Activated naive CD4-positive, alpha-beta T cell treated with anti-CD3 and anti-CD28 coated beads, Interleukin-2, amount 10 ng/mL, durations not matched to agents 7 days and 5 days (primary cell): ENCODE measurements at regions not wholly inside any gene's neighbourhood (a gene's known extent, or its start where the extent isn't known, plus 50 kb on each side); places are given as distances from the start of the nearest gene placed in this dataset.
"Not testable (repeated sequence)": the region's sequence is repeated elsewhere in the genome, so short reads cannot be mapped to it uniquely, and the experiment has no call there.

Experiments used
- CTCF ChIA-PET: fragments of 350-600 bp; sonication (Branson Sonifier 250); formaldehyde crosslinking; loops from one replicate; lab custom pipeline; 2021; ENCODE audit warnings: antibody characterized with exemption; lab: Charles Lee
- DNase-seq: peaks from one replicate; pipeline ENCODE4 v3.0.0-alpha.2; 2020
- H3K27ac Mint-ChIP-seq: one replicate; pipeline ENCODE4 v1.8.0; 2021; ENCODE audit warnings: mild to moderate bottlenecking, moderate library complexity, mixed read lengths
- H3K27me3 Mint-ChIP-seq: one replicate; pipeline ENCODE4 v1.8.0; 2021; ENCODE audit warnings: mild to moderate bottlenecking, mixed read lengths
- H3K36me3 Mint-ChIP-seq: one replicate; pipeline ENCODE4 v1.8.0; 2021; ENCODE audit warnings: mixed read lengths
- H3K4me1 Mint-ChIP-seq: one replicate; pipeline ENCODE4 v1.8.0; 2021; ENCODE audit warnings: mixed read lengths
- H3K4me3 Mint-ChIP-seq: one replicate; pipeline ENCODE4 v1.8.0; 2021; ENCODE audit warnings: mild to moderate bottlenecking, moderate library complexity, mixed read lengths
- H3K9me3 Mint-ChIP-seq: one replicate; pipeline ENCODE4 v1.8.0; 2021; ENCODE audit warnings: mixed read lengths

DNA sequence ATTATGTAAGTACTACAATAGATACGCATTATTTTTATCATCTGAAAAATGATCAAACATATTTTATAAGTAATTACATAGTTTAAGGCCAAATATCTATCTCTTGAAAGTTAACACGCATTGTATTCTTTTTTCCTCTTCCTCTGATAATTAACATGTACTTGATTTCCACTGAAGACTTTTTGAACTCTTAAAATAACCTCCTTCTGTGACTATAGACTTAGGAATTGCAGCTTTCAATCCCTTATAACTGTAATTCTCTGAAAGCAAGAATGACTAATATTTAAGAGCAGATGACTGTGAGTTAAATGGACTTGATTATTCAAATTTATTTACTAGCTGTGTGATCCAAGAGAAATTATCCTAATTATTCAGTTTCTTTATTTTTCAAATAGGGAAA is 730.6 kb upstream of the NECTIN3 start:
- H3K9me3 Mint-ChIP-seq, result no peaks in the 10 kb centered on the region
- no peaks in the 10 kb centered on the region for H3K27me3 Mint-ChIP-seq
- H3K4me1 Mint-ChIP-seq, result no peaks in the 10 kb centered on the region
- CTCF ChIA-PET, result no interaction called here
- no peak for DNase-seq
- H3K4me3 Mint-ChIP-seq, result no peak overlapping the region
- H3K27ac Mint-ChIP-seq, result no peak overlapping the region
- H3K36me3 Mint-ChIP-seq, result no peaks in the 10 kb centered on the region

DNA sequence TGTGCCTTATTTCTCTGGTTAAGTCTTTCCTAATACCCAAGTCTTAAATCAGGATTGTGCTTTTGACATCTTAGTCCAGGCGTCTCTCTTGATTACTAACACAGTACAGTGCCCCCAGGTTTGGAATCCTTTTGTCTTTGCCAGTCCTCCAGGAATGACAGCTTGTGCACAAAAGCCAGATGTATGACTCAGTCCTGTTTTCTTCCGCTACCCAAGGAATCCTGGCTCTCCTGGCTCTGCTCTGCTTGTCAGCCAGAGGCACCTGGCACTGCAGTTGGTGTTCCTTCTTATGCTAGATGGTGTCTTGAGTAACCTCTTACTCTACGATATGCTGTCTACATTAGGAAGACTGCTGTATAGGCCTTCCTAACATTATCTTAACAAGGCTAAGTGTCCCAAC is 728.2 kb upstream of the NECTIN3 start:
- CTCF ChIA-PET, result no interaction called here
- no peak overlapping the region for H3K4me3 Mint-ChIP-seq
- H3K27me3 Mint-ChIP-seq, result no peaks in the 10 kb centered on the region
- H3K4me1 Mint-ChIP-seq, result no peaks in the 10 kb centered on the region
- no peaks in the 10 kb centered on the region for H3K36me3 Mint-ChIP-seq
- H3K9me3 Mint-ChIP-seq, result no peaks in the 10 kb centered on the region
- H3K27ac Mint-ChIP-seq, result no peak overlapping the region
- DNase-seq, result no peak

DNA sequence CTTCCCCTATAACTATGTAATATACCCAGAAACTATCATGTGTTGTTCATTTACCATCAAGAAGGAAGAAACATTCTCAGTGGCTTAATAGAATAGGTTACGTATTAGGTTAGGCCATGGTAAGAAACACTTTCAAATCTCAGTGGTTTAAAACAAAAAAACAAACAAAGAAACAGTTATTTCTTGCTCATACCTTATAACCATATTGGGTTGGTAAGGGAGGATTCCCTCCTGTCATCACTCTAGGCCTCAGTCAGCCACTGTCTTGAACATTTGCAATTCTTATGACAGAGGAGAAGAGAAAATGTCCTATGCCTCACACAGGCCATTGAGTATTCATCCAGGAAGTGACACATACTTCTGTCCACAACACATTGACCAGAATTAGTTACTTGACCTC is 727.7 kb upstream of the NECTIN3 start:
- no peaks in the 10 kb centered on the region for H3K4me1 Mint-ChIP-seq
- H3K27me3 Mint-ChIP-seq, result no peaks in the 10 kb centered on the region
- no peaks in the 10 kb centered on the region for H3K9me3 Mint-ChIP-seq
- no peak overlapping the region for H3K4me3 Mint-ChIP-seq
- no peak for DNase-seq
- CTCF ChIA-PET, result no interaction called here
- H3K27ac Mint-ChIP-seq, result no peak overlapping the region
- H3K36me3 Mint-ChIP-seq, result no peaks in the 10 kb centered on the region

DNA sequence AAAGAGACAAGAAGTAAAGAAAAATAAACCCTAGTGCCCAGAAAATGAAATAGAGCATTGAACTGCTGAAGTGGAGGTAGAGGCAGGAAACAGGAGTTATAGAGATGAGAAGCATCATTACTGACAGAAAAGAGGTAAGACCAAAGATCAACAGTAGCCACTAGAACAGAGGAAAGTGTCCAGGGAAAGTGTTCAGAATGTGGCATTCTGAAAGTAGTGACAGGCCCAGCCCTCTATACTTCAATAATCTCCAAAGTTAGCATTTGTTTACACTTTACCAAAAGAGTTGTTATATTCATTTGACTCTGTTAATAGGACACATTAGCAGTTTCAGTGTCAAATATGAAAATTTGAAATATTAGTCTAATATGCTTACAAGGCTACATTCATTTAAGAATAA is 727.1 kb upstream of the NECTIN3 start:
- Mint-ChIP-seq H3K27me3 (no peaks in the 10 kb centered on the region), H3K36me3 (no peaks in the 10 kb centered on the region), H3K9me3 (no peaks in the 10 kb centered on the region), H3K4me1 (no peaks in the 10 kb centered on the region), H3K4me3 (no peak overlapping the region), H3K27ac (no peak overlapping the region)
- no peak for DNase-seq
- CTCF ChIA-PET, result interaction anchor here (0.6 kb wide), 1 partner anchor 34 kb away, joined by 3 read pairs; no protein-coding TSS in a partner anchor

DNA sequence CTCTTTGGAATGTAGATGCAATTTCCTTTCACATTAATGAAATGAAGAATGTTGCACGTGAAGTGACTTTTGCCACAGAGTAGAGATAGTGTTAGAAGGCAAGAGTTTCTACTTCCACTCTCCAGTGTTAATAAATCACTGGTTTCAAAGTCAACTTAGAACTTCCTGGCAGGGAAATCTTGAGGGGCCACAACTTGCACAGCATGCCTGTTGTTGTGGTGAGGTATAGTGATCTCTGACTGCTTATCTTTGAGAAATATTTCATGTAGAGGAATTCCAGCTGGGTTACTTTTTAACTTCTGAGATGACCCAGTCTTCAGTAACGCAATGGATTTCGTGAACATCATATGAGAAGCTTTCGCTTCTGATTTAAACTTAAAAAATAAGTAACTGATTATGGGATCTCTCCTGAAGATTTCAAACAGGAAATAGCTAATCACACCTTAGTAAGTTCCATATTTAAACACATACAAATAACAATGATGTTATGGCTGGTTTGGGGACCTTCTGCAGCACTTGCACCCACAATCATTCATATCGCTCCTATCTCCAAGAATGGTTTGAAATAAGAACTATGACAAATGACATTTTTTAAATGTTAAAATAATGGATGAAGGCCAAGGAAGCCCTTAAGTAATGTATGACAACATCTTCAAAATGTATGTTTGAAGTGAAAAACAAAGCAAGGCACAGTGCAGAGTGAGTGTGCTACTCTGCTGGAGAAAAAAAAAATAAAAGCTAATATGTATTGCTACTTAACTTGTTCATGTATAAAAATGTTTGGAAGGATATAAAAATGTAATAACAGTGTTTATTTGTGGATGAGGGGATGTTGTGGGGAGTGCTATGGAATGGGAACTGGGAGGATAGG is 726.5 kb upstream of the NECTIN3 start:
- Mint-ChIP-seq H3K27me3 (no peaks in the 10 kb centered on the region), H3K36me3 (no peaks in the 10 kb centered on the region), H3K9me3 (no peaks in the 10 kb centered on the region), H3K27ac (no peak overlapping the region), H3K4me3 (no peak overlapping the region), H3K4me1 (no peaks in the 10 kb centered on the region)
- CTCF ChIA-PET, result interaction anchor here (0.6 kb wide), 1 partner anchor 34 kb away, joined by 3 read pairs; no protein-coding TSS in a partner anchor
- DNase-seq, result no peak

DNA sequence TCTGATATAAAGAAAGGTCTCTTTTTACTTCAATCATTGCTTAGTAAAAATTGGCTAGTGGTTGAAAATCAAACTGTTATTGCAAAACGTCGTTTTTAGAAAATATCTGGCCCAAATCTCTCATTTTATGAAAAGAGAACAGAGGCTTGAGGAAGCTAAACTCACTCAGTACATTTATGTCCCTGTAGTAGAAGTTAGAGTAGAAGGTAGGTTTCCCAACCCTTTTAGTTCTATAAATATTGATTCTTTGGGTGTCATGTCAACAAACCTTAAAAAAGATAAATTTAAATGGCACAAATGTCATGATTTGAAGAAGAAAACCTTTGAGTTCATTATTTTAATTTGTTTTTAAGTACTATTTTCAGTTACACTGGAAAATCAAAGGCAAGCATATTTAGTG is 722.3 kb upstream of the NECTIN3 start:
- no peaks in the 10 kb centered on the region for H3K9me3 Mint-ChIP-seq
- no peaks in the 10 kb centered on the region for H3K36me3 Mint-ChIP-seq
- CTCF ChIA-PET, result no interaction called here

DNA sequence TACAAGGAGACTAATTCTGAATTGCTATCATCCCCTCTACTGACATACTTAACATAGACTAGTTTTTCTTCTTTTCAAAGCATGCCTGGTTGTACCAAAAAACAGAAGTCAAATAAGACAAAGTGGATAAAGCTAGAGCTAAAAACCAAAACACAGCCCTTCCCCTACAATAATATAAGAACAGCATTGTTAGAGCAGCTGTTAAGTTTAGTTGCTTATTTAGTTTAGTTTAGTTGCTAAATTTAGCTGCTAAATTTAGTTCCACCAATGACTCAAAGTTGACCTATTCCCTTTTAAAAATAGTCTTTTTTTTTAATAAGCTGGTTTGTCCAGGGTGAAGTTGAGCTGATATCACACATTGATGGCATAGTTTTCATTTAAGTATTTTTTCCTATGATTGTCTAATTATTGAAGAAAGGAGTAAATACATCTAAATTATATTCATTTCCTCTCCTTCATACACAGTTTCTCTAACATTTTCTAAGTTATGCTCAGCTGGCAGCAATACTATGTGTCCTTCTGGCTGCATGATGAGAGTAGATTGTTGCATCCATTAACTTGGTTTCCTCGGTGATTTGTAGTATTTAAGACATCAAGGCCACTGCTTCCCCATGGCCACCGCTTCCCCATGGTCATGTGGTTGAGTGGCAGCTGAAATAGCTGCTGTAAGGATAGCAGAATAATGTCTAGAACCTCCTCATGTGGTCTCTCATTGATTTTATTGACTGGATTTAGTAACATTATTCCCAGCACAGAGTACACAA is 718.6 kb upstream of the NECTIN3 start:
- Mint-ChIP-seq H3K27me3 (no peaks in the 10 kb centered on the region), H3K27ac (no peak overlapping the region), H3K4me3 (no peak overlapping the region), H3K36me3 (no peaks in the 10 kb centered on the region), H3K9me3 (no peaks in the 10 kb centered on the region), H3K4me1 (no peaks in the 10 kb centered on the region)
- CTCF ChIA-PET, result no interaction called here
- no peak for DNase-seq

More for the DNA sequence above, 722.3 kb upstream of the NECTIN3 start:
- H3K27ac Mint-ChIP-seq, result no peak overlapping the region
- DNase-seq, result no peak
- H3K27me3 Mint-ChIP-seq, result no peaks in the 10 kb centered on the region
- H3K4me3 Mint-ChIP-seq, result no peak overlapping the region
- no peaks in the 10 kb centered on the region for H3K4me1 Mint-ChIP-seq

DNA sequence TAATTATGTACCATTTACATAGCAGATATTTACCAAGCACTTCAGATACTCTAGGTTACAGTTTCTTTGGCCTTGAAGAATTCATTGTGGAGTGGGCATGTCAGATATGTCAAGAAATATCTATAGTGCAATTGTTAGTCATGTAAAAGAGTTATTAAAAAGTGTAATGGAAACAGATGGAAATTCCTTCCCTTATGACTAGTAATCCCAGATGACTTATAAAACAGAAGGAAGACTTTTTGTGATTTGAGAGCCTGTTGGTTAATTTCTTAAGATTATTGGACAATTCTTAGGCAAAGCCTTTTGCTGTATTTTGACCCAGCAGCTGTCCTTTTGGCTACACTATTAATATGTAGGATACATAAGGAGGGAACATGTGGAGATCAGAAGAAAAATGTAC is 708.9 kb upstream of the NECTIN3 start:
- Mint-ChIP-seq H3K36me3 (no peaks in the 10 kb centered on the region), H3K4me3 (no peak overlapping the region), H3K4me1 (no peaks in the 10 kb centered on the region), H3K9me3 (no peaks in the 10 kb centered on the region), H3K27ac (no peak overlapping the region), H3K27me3 (no peaks in the 10 kb centered on the region)
- DNase-seq, result no peak
- CTCF ChIA-PET, result no interaction called here

DNA sequence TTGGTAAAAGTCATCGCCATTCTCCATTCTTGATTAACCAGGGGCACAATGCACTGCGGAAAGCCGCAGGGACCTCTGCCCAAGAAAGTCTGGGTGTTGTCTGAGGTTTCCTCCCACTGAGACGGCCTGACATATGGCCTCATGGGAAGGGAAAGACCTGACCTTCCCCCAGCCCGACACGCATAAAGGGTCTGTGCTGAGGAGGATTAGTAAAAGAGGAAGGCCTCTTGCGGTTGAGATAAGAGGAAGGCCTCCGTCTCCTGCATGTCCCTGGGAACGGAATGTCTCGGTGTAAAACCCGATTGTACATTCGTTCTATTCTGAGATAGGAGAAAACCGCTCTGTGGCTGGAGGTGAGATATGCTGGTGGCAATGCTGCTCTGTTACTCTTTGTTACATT is 704.3 kb upstream of the NECTIN3 start:
- H3K36me3 Mint-ChIP-seq, H3K27me3 Mint-ChIP-seq, H3K9me3 Mint-ChIP-seq, H3K4me3 Mint-ChIP-seq, CTCF ChIA-PET, H3K4me1 Mint-ChIP-seq, H3K27ac Mint-ChIP-seq, DNase-seq: not testable (repeated sequence)

DNA sequence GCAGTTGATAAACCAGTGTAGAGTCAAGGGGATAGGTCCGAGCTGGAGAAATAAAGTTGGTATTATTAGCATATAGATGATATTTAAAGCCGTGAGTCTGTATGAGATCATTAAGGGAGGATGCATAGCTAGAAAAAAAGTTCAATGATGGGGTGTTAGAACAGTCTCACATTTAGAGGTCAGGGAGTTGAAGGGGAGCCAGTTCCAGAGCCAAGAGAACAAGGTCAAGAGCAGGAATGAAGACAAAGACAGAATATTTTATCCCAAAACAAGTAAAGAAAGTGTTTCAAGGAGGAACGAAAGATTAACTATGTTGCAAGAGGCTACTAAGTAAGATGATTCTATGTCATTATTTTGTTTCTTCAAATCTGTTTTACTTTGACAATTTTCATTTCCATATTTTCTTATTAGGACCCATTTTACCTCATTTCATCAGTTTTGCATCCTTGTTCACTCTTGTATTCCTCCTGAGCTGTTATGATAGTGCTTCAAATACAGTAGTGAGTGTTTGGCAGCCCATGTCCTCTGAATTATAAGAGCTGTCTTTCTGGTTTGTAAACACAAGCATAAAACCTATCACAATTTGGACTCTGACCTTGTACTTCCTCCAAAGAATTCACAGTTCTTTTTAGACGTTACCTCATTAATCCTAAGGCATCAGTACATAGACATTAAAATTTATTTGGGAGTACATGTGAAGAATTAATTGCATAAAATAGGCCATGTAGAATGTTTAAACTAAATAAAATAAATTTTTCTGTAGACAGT is 695.7 kb upstream of the NECTIN3 start:
- DNase-seq, result no peak
- Mint-ChIP-seq H3K4me3 (no peak overlapping the region), H3K27me3 (no peaks in the 10 kb centered on the region), H3K4me1 (no peaks in the 10 kb centered on the region), H3K27ac (no peak overlapping the region), H3K9me3 (no peaks in the 10 kb centered on the region), H3K36me3 (no peaks in the 10 kb centered on the region)
- CTCF ChIA-PET, result no interaction called here

DNA sequence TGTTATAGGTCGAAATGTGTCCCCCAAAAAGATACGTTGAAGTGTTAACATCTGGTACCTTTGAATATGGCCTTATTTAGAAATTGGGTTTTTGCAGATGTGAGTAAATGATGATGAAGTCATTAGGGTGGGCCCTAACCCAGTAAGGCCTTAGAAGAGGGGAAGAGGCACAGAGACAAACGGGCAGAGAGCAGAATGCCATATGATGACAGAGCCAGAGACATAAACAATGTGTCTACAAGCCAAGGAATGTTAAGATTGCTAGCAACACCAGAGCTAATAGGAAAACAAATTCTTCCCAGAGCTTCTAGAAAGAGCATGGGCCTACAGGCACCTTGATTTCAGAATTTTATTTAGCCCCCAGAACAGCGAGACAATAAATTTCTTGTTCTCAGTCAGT is 693.1 kb upstream of the NECTIN3 start:
- H3K4me3 Mint-ChIP-seq, result no peak overlapping the region
- DNase-seq, result no peak

DNA sequence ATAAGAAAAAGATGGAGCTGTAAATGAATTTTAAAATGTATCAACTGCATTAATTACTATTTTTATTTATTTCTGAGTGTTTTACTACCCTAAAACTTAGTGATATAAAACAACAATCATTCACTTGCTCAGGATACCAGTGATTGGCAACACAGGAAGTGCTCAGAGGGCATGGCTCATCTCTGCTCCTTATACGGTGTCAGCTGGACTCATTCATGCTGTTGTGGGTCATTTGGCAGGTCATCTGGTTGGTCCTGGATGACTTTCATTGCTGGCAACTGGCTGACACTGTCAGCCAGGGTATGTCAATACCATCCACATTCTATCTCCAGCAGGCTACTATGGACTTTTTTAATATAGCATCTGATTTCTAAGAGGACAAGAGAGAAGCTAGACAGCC is 689.6 kb upstream of the NECTIN3 start:
- Mint-ChIP-seq H3K9me3 (no peaks in the 10 kb centered on the region), H3K4me3 (no peak overlapping the region), H3K36me3 (no peaks in the 10 kb centered on the region), H3K4me1 (no peaks in the 10 kb centered on the region), H3K27ac (no peak overlapping the region), H3K27me3 (no peaks in the 10 kb centered on the region)
- DNase-seq, result no peak
- CTCF ChIA-PET, result no interaction called here

More for the DNA sequence above, 693.1 kb upstream of the NECTIN3 start:
- Mint-ChIP-seq H3K4me1 (no peaks in the 10 kb centered on the region), H3K27me3 (no peaks in the 10 kb centered on the region), H3K9me3 (no peaks in the 10 kb centered on the region), H3K27ac (no peak overlapping the region), H3K36me3 (no peaks in the 10 kb centered on the region)
- CTCF ChIA-PET, result interaction anchor here (0.7 kb wide), 1 partner anchor 34 kb away, joined by 3 read pairs; no protein-coding TSS in a partner anchor

DNA sequence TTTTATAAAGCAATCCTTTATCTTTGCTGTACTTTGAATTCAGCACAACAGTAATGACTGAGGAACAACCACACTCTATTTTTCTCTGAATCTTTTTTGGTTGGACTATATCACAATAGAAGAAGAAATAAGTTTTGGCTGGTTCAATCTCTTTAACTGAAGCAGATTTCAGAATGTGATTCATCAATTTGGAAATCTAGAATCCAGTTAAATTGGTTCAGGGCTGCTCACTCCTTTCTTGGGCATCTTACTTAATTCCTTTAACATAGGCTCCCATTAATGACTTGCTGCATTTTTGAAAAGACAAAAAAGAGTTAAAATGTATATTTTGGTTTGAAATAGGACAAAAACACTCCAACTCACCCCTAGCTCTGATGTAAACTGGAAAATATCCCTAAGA is 688.3 kb upstream of the NECTIN3 start:
- H3K27me3 Mint-ChIP-seq, result no peaks in the 10 kb centered on the region
- CTCF ChIA-PET, result no interaction called here
- no peak for DNase-seq
- no peaks in the 10 kb centered on the region for H3K9me3 Mint-ChIP-seq
- no peak overlapping the region for H3K4me3 Mint-ChIP-seq
- H3K36me3 Mint-ChIP-seq, result no peaks in the 10 kb centered on the region
- no peak overlapping the region for H3K27ac Mint-ChIP-seq
- H3K4me1 Mint-ChIP-seq, result no peaks in the 10 kb centered on the region

DNA sequence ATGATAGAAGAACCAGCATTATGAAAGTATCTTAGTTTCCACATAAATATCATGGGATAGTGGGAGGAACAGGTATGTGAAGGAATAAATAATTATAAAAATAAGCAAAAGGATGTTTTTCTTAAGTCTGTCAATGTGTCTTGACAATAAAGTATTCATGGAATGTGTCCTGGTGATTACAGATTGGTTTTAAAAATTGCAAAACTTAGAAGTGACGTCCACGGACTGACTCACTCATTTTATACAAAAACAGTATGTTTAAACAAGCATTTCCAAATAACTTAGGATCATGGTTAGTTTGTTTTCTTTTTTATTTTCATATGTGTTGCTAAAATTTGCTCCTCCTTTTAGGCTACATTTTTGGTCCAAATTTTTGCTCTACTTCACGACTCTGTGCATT is 687.0 kb upstream of the NECTIN3 start:
- Mint-ChIP-seq H3K4me3 (no peak overlapping the region), H3K27me3 (no peaks in the 10 kb centered on the region), H3K9me3 (no peaks in the 10 kb centered on the region), H3K4me1 (no peaks in the 10 kb centered on the region), H3K36me3 (no peaks in the 10 kb centered on the region), H3K27ac (no peak overlapping the region)
- CTCF ChIA-PET, result no interaction called here
- DNase-seq, result no peak
